GM12878 (cell line): ENCODE measurements at regions not wholly inside any gene's neighbourhood (a gene's known extent, or its start where the extent isn't known, plus 50 kb on each side); places are given as distances from the start of the nearest gene placed in this dataset.

Experiments used
- ATF2 ChIP-seq: IDR thresholded peaks from 2 replicates; pipeline ENCODE4 v1.6.1; 2012; ENCODE audit warnings: low read length, inconsistent platforms
- BHLHE40 ChIP-seq, 2 experiments: fragments of 450-650 bp in 1 of 2; IDR thresholded peaks; 2 replicates each; pipeline ENCODE4 v1.6.1; 2011 to 2017; ENCODE audit warnings: low read depth in 2 of 2, borderline replicate concordance in 1 of 2, improper control_type of control experiment in 1 of 2, low read length in 1 of 2, mild to moderate bottlenecking in 1 of 2
- CBX5 ChIP-seq: sonication (generic); IDR thresholded peaks from 2 replicates; pipeline ENCODE4 v1.6.1; 2016; ENCODE audit warnings: low read depth, moderate library complexity, mild to moderate bottlenecking, inconsistent platforms
- EGR1 ChIP-seq, 2 experiments: IDR thresholded peaks; 1 replicate in 1 of 2; 2 replicates in 1 of 2; pipeline ENCODE4 v1.6.1; 2011 to 2012; ENCODE audit warnings: low read depth in 2 of 2, low read length in 2 of 2, borderline replicate concordance in 1 of 2, mild to moderate bottlenecking in 1 of 2, moderate library complexity in 1 of 2
- HDGF ChIP-seq: fragments of 450-650 bp; IDR thresholded peaks from 2 replicates; pipeline ENCODE4 v1.6.1; 2016; ENCODE audit warnings: antibody characterized with exemption
- KAT2A ChIP-seq: conservative IDR thresholded peaks from 2 replicates; pipeline ENCODE4 v1.6.1; 2011; ENCODE audit warnings: low read depth, low read length; ENCODE audit not compliant: control insufficient read depth
- LARP7 ChIP-seq: fragments of 450-650 bp; IDR thresholded peaks from 2 replicates; pipeline ENCODE4 v1.6.1; 2017; ENCODE audit warnings: mild to moderate bottlenecking
- PBX3 ChIP-seq: IDR thresholded peaks from 2 replicates; pipeline ENCODE4 v1.6.1; 2011; ENCODE audit warnings: mild to moderate bottlenecking, low read depth, low read length, moderate library complexity; ENCODE audit not compliant: insufficient replicate concordance
- RBBP5 ChIP-seq: fragments of 200-600 bp; sonication (generic); conservative IDR thresholded peaks from 2 replicates; pipeline ENCODE4 v1.6.1; 2016
- SKIL ChIP-seq: fragments of 450-650 bp; IDR thresholded peaks from 2 replicates; pipeline ENCODE4 v1.6.1; 2017; ENCODE audit warnings: mild to moderate bottlenecking, low read depth, inconsistent platforms; ENCODE audit not compliant: poor library complexity, severe bottlenecking
- TF ChIP-seq, protein P1 (sequence below): fragments of 450-650 bp; IDR thresholded peaks from 2 replicates; pipeline ENCODE4 v1.6.1; 2017; ENCODE audit warnings: mild to moderate bottlenecking, moderate library complexity
- TF ChIP-seq, protein P2 (sequence below): fragments of 450-650 bp; IDR thresholded peaks from 2 replicates; pipeline ENCODE4 v1.6.1; 2017; ENCODE audit warnings: mild to moderate bottlenecking, moderate library complexity
- TF ChIP-seq, protein P3 (sequence below): IDR thresholded peaks from 2 replicates; pipeline ENCODE4 v1.6.1; 2011; ENCODE audit warnings: borderline replicate concordance, low read depth, mild to moderate bottlenecking, moderate library complexity, mixed read lengths, low read length; ENCODE audit not compliant: insufficient read depth; ENCODE audit errors: extremely low read length

GRCh38 chr18:26714739-26715138 lies 150.8 kb downstream of the AQP4 start (continued):
- no peak for TF ChIP-seq KAT2A
- no peak for TF ChIP-seq RBBP5
- TF ChIP-seq CBX5, result no peak
- TF ChIP-seq LARP7, result no peak
- TF ChIP-seq EGR1 (IDR thresholded peaks at IDR 0.05; ENCODE audit: borderline replicate concordance in 1 of 2, low read depth in 2 of 2, low read length in 2 of 2), result no peak
- TF ChIP-seq, protein P1, sequence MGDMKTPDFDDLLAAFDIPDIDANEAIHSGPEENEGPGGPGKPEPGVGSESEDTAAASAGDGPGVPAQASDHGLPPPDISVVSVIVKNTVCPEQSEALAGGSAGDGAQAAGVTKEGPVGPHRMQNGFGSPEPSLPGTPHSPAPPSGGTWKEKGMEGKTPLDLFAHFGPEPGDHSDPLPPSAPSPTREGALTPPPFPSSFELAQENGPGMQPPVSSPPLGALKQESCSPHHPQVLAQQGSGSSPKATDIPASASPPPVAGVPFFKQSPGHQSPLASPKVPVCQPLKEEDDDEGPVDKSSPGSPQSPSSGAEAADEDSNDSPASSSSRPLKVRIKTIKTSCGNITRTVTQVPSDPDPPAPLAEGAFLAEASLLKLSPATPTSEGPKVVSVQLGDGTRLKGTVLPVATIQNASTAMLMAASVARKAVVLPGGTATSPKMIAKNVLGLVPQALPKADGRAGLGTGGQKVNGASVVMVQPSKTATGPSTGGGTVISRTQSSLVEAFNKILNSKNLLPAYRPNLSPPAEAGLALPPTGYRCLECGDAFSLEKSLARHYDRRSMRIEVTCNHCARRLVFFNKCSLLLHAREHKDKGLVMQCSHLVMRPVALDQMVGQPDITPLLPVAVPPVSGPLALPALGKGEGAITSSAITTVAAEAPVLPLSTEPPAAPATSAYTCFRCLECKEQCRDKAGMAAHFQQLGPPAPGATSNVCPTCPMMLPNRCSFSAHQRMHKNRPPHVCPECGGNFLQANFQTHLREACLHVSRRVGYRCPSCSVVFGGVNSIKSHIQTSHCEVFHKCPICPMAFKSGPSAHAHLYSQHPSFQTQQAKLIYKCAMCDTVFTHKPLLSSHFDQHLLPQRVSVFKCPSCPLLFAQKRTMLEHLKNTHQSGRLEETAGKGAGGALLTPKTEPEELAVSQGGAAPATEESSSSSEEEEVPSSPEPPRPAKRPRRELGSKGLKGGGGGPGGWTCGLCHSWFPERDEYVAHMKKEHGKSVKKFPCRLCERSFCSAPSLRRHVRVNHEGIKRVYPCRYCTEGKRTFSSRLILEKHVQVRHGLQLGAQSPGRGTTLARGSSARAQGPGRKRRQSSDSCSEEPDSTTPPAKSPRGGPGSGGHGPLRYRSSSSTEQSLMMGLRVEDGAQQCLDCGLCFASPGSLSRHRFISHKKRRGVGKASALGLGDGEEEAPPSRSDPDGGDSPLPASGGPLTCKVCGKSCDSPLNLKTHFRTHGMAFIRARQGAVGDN, result no peak
- no peak for TF ChIP-seq SKIL
- TF ChIP-seq BHLHE40 (IDR thresholded peaks at IDR 0.05; ENCODE audit: borderline replicate concordance in 1 of 2, low read depth in 2 of 2, low read length in 1 of 2), result no peak
- no peak for TF ChIP-seq ATF2
- TF ChIP-seq, protein P2, sequence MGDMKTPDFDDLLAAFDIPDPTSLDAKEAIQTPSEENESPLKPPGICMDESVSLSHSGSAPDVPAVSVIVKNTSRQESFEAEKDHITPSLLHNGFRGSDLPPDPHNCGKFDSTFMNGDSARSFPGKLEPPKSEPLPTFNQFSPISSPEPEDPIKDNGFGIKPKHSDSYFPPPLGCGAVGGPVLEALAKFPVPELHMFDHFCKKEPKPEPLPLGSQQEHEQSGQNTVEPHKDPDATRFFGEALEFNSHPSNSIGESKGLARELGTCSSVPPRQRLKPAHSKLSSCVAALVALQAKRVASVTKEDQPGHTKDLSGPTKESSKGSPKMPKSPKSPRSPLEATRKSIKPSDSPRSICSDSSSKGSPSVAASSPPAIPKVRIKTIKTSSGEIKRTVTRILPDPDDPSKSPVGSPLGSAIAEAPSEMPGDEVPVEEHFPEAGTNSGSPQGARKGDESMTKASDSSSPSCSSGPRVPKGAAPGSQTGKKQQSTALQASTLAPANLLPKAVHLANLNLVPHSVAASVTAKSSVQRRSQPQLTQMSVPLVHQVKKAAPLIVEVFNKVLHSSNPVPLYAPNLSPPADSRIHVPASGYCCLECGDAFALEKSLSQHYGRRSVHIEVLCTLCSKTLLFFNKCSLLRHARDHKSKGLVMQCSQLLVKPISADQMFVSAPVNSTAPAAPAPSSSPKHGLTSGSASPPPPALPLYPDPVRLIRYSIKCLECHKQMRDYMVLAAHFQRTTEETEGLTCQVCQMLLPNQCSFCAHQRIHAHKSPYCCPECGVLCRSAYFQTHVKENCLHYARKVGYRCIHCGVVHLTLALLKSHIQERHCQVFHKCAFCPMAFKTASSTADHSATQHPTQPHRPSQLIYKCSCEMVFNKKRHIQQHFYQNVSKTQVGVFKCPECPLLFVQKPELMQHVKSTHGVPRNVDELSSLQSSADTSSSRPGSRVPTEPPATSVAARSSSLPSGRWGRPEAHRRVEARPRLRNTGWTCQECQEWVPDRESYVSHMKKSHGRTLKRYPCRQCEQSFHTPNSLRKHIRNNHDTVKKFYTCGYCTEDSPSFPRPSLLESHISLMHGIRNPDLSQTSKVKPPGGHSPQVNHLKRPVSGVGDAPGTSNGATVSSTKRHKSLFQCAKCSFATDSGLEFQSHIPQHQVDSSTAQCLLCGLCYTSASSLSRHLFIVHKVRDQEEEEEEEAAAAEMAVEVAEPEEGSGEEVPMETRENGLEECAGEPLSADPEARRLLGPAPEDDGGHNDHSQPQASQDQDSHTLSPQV, result no peak
- TF ChIP-seq, protein P3, sequence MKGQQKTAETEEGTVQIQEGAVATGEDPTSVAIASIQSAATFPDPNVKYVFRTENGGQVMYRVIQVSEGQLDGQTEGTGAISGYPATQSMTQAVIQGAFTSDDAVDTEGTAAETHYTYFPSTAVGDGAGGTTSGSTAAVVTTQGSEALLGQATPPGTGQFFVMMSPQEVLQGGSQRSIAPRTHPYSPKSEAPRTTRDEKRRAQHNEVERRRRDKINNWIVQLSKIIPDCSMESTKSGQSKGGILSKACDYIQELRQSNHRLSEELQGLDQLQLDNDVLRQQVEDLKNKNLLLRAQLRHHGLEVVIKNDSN, result no peak
- TF ChIP-seq HDGF, result no peak
- no peak for TF ChIP-seq PBX3
